ENCODE measurements at regions not wholly inside any gene's neighbourhood (a gene's known extent, or its start where the extent isn't known, plus 50 kb on each side); places are given as distances from the start of the nearest gene placed in this dataset.

DNA sequence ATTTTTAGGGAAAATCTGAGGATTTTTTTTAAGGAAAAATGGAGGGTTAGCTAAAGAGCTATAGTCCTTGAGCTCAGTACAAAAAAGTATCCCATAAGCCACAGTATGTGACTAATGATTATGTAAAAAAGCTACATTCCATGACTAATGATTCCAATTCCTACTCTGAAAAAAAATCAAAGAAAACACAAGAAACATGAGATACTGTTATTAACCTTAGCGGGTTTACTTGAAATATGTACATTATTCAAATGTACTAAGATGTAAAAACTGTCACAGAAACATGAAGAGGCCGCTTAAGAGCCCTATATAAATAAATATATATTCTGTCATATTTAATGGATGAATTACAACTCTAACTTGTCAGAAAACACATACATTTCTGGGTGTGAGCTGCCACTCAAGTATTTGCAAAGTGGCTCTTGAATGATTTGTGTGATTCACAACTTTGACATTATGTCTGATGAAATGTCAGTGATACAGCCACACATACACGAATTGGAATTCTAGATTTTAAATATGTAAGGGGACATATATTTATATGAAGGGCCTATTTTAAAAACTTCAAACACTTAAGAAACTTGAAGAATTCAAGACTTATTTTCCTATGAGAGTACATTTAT, 518.7 kb upstream of the SUCLG2 start:
- TF ChIP-seq, protein P1, sequence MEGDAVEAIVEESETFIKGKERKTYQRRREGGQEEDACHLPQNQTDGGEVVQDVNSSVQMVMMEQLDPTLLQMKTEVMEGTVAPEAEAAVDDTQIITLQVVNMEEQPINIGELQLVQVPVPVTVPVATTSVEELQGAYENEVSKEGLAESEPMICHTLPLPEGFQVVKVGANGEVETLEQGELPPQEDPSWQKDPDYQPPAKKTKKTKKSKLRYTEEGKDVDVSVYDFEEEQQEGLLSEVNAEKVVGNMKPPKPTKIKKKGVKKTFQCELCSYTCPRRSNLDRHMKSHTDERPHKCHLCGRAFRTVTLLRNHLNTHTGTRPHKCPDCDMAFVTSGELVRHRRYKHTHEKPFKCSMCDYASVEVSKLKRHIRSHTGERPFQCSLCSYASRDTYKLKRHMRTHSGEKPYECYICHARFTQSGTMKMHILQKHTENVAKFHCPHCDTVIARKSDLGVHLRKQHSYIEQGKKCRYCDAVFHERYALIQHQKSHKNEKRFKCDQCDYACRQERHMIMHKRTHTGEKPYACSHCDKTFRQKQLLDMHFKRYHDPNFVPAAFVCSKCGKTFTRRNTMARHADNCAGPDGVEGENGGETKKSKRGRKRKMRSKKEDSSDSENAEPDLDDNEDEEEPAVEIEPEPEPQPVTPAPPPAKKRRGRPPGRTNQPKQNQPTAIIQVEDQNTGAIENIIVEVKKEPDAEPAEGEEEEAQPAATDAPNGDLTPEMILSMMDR (IDR thresholded peaks at IDR 0.05), result no peak
- Histone ChIP-seq H3K9ac (ENCODE audit: insufficient read depth, low read length, poor library complexity, severe bottlenecking) (no peak overlapping the region), H3K27me3 (ENCODE audit: control insufficient read depth in 2 of 2, insufficient read depth in 2 of 2, low read length in 2 of 2) (no peaks in the 10 kb centered on the region), H2AFZ (ENCODE audit: insufficient read depth, low read depth, low read length, poor library complexity, severe bottlenecking) (no peak overlapping the region), H3K36me3 (replicated peaks in 1 of 2; ENCODE audit: control insufficient read depth in 1 of 2, insufficient read depth in 2 of 2, low read length in 2 of 2) (no peaks in the 10 kb centered on the region), H3K9me3 (replicated peaks in 1 of 2; ENCODE audit: control insufficient read depth in 1 of 2, insufficient read depth in 1 of 2, low read length in 2 of 2) (peaks cover 9 to 10% of the 10 kb centered on the region in 2 donors), H3K4me2 (replicated peaks; ENCODE audit: extremely low read depth, low read length, poor library complexity, severe bottlenecking) (no peak overlapping the region), H3K79me2 (ENCODE audit: insufficient read depth, low read length) (no peaks in the 10 kb centered on the region), H3K4me3 (replicated peaks in 1 of 3; ENCODE audit: low read depth in 2 of 3, low read length in 3 of 3) (no peak overlapping the region), H3K4me1 (ENCODE audit: control insufficient read depth in 1 of 2, insufficient read depth in 2 of 2, low read length in 2 of 2) (no peaks in the 10 kb centered on the region), H3K27ac (ENCODE audit: low read depth in 1 of 2, low read length in 2 of 2) (no peak overlapping the region), H4K20me1 (ENCODE audit: insufficient read depth, low read length) (no peaks in the 10 kb centered on the region)
- H3K4me3 Mint-ChIP-seq, result no peak overlapping the region
- H3K9me3 Mint-ChIP-seq, result peaks cover 8 to 23% (median 13%) of the 10 kb centered on the region in 7 donors
- no peaks in the 10 kb centered on the region for H3K4me1 Mint-ChIP-seq
- H3K27me3 Mint-ChIP-seq (ENCODE audit: low read depth in 3 of 3), result no peaks in the 10 kb centered on the region
- no peak for DNase-seq
- intact Hi-C loops (cut with micrococcal nuclease), result no loop called here
- no CpG with 5 or more reads among the region's 3 CpGs for WGBS (ENCODE audit: insufficient coverage)
- H3K27ac Mint-ChIP-seq, result no peak overlapping the region
- no peaks in the 10 kb centered on the region for H3K36me3 Mint-ChIP-seq

GRCh38 chr3:68172039-68172438, 517.6 kb upstream of the SUCLG2 start:
- Histone ChIP-seq H3K36me3 (replicated peaks in 1 of 2; ENCODE audit: control insufficient read depth in 1 of 2, insufficient read depth in 2 of 2, low read length in 2 of 2) (no peaks in the 10 kb centered on the region), H3K4me3 (replicated peaks in 1 of 3; ENCODE audit: low read depth in 2 of 3, low read length in 3 of 3) (no peak overlapping the region), H4K20me1 (ENCODE audit: insufficient read depth, low read length) (no peaks in the 10 kb centered on the region), H3K27ac (ENCODE audit: low read depth in 1 of 2, low read length in 2 of 2) (no peak overlapping the region), H3K4me2 (replicated peaks; ENCODE audit: extremely low read depth, low read length, poor library complexity, severe bottlenecking) (no peak overlapping the region), H3K79me2 (ENCODE audit: insufficient read depth, low read length) (no peaks in the 10 kb centered on the region), H3K27me3 (ENCODE audit: control insufficient read depth in 2 of 2, insufficient read depth in 2 of 2, low read length in 2 of 2) (no peaks in the 10 kb centered on the region), H3K9ac (ENCODE audit: insufficient read depth, low read length, poor library complexity, severe bottlenecking) (no peak overlapping the region), H2AFZ (ENCODE audit: insufficient read depth, low read depth, low read length, poor library complexity, severe bottlenecking) (no peak overlapping the region), H3K9me3 (replicated peaks in 1 of 2; ENCODE audit: control insufficient read depth in 1 of 2, insufficient read depth in 1 of 2, low read length in 2 of 2) (peaks cover 9 to 10% of the 10 kb centered on the region in 2 donors), H3K4me1 (ENCODE audit: control insufficient read depth in 1 of 2, insufficient read depth in 2 of 2, low read length in 2 of 2) (no peaks in the 10 kb centered on the region)
- TF ChIP-seq, protein P1 (IDR thresholded peaks at IDR 0.05), result no peak
- 100% methylated on average over 1 of the region's 2 CpGs for WGBS (ENCODE audit: insufficient coverage)
- no peak overlapping the region for H3K4me3 Mint-ChIP-seq
- no peak overlapping the region for H3K27ac Mint-ChIP-seq
- DNase-seq, result no peak
- no peaks in the 10 kb centered on the region for H3K4me1 Mint-ChIP-seq
- no peaks in the 10 kb centered on the region for H3K36me3 Mint-ChIP-seq
- H3K27me3 Mint-ChIP-seq (ENCODE audit: low read depth in 3 of 3), result no peaks in the 10 kb centered on the region
- intact Hi-C loops (cut with micrococcal nuclease), result no loop called here
- H3K9me3 Mint-ChIP-seq, result peaks cover 8 to 21% (median 12%) of the 10 kb centered on the region in 7 donors
